GM23248 (cell line): ENCODE measurements at regions not wholly inside any gene's neighbourhood (a gene's known extent, or its start where the extent isn't known, plus 50 kb on each side); places are given as distances from the start of the nearest gene placed in this dataset.

Source experiments
- EZH2 ChIP-seq: fragments of 200-600 bp; sonication (generic); IDR thresholded peaks from 2 replicates; pipeline ENCODE4 v1.6.1; 2018; ENCODE audit warnings: antibody characterized with exemption, mild to moderate bottlenecking; ENCODE audit not compliant: insufficient read depth, poor library complexity, severe bottlenecking
- EZH2phosphoT487 ChIP-seq: fragments of 200-600 bp; sonication (generic); IDR thresholded peaks from 2 replicates; pipeline ENCODE4 v1.6.1; 2018; ENCODE audit warnings: antibody characterized with exemption, moderate library complexity, mild to moderate bottlenecking, low read depth; ENCODE audit not compliant: insufficient read depth

GRCh38 chr4:132132433-132132832 lies 1016.7 kb upstream of the PCDH10 start:
- TF ChIP-seq EZH2 (no peak), EZH2phosphoT487 (no peak)
